HG03135 (cell line): ENCODE measurements at regions not wholly inside any gene's neighbourhood (a gene's known extent, or its start where the extent isn't known, plus 50 kb on each side); places are given as distances from the start of the nearest gene placed in this dataset.

ENCODE experiments used
- ATAC-seq: cut with Tn5 transposase; IDR thresholded peaks from one replicate; pipeline ENCODE4 v1.9.1; 2021; ENCODE audit warnings: mild to moderate bottlenecking, moderate library complexity; ENCODE audit not compliant: unreplicated experiment

- no peak for ATAC-seq
These were observed 544.6 kb upstream of the BTBD3 start for GRCh38 chr20:11372876-11373790.

GRCh38 chr20:11375335-11375734 is 542.4 kb upstream of the BTBD3 start:
- ATAC-seq = no peak

GRCh38 chr20:11375966-11376365 is 541.7 kb upstream of the BTBD3 start:
- no peak for ATAC-seq

GRCh38 chr20:11376420-11376819 is 541.3 kb upstream of the BTBD3 start:
- ATAC-seq = no peak

DNA sequence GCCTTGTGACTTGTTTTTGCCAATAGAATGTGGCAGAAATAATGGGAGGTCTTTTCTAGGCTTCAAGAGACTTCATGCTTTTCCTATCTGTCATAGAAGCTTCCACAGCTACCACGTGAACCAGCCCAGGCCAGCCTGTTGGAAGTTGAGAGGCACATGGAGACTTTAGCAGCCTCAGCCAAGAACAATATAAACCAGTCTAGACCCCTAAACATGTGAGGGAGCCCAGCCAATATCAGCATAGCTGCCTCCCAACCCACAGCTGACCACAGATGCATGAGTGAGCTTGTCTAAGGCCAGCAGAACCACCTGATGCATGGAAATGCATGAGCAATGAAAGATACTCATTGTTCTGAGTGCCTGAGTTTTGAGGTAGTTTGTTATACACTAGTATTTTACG is 540.7 kb upstream of the BTBD3 start:
- ATAC-seq = no peak

GRCh38 chr20:11377761-11378160 is 539.9 kb upstream of the BTBD3 start:
- no peak for ATAC-seq

GRCh38 chr20:11378252-11378651 is 539.4 kb upstream of the BTBD3 start:
- ATAC-seq = no peak

DNA sequence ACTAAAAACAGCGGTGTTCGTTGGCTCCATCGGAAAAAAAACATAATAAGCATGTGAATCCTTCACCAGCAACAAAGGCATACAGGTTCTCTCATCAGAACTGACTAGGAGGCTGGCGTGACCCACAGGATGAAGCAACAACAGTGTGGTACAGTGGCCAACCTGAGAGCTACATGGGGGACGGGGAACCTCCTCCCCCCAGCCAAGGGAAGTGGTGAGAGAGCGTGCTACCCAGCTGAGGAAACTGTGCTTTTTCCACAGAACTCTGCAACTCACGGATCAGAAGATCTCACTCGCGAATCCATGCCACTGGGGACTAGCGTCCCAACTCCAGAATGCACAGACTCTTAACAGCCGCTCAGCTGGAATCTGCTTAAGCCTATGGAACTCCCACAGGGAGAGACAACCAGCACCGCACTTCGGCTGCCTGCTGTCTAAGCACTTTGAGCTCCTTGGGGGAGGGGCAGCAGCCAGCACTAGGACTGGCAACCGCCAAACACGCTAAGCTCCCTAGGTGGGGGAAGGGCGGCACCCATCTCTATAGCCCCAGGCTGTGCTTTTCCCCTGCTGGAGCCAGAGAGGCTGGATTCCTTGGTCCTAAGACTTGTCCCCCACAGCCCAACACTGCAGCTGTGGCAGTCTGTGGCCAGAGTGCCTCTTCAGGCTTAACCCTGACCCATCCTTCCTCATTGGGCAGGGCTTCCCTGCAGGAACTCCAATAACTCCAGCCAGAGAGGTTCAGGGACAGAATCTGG is 538.3 kb upstream of the BTBD3 start:
- ATAC-seq = no peak

DNA sequence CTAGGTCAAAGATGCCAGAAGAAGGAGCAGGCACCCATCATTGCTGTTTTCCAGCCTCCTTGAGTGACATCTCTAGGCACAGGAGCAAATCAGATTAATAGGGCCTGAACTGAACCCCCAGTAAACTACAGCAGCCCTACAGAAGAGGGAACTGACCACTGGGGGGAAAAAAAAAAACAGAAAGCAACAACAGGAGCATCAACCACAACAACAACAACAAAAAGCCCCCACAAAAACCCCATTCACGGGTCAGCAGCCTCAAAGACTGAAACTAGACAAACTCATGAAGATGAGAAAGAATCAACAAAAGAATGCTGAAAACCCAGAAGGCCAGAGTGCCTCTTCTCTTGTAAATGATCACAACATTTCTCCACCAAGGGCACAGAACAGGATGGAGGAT is 537.4 kb upstream of the BTBD3 start:
- ATAC-seq = no peak

- no peak for ATAC-seq
These were observed 530.4 kb upstream of the BTBD3 start for GRCh38 chr20:11387189-11387754.

GRCh38 chr20:11389186-11389585 is 528.5 kb upstream of the BTBD3 start:
- no peak for ATAC-seq

- ATAC-seq = no peak
These were observed 526.1 kb upstream of the BTBD3 start for GRCh38 chr20:11391591-11391990.

DNA sequence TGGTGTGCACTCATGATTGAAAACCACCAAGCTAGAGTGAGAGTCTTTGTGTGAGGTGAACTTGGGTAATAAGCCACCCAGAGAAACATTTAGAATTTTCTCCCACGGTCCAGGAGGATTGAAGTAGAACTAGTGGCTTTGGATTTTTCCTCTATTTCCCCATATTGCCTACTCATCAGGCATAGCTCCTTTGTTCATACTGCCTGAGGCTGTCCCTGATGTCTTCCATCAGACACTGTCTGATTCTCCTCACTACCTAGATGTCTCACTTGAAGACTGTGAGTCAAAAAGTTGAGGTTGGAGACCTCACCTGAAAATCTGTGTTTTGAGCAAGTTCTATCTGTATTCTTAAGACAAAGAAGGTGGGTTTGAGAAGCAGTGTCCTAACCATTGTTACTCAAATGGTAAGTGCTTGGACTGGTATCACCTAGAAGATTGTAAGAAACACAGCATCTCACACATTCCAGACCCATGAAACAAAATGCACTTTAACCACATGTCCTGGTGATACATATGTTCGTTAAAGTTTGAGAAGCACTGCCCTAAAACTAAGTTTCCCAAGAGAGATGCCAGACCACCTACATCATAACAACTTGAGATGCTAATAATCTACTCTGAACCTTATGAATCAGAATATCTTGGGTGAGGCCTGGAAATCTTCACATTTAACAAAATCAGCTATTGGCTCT is 523.4 kb upstream of the BTBD3 start:
- no peak for ATAC-seq

GRCh38 chr20:11395581-11395980 is 522.1 kb upstream of the BTBD3 start:
- no peak for ATAC-seq

DNA sequence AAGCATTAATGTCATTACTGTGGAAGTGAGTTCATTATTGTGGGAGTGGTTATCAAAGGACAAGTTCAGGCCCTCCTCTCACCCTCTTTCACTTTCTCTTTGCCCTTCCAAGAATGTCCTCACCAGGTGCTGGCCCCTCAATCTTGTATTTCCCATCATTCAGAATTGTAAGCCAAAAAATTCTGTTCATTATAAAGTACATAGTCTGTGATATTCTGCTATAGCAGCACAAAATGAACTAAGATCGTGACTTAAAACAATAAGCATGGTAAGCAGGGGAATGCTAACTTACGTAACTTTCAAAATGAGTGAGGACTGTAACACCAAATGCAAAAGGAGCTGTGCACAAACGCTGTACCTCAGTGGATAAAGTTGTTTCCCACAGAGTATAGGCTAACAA is 515.7 kb upstream of the BTBD3 start:
- no peak for ATAC-seq

GRCh38 chr20:11403711-11404110 is 514.0 kb upstream of the BTBD3 start:
- ATAC-seq = no peak

DNA sequence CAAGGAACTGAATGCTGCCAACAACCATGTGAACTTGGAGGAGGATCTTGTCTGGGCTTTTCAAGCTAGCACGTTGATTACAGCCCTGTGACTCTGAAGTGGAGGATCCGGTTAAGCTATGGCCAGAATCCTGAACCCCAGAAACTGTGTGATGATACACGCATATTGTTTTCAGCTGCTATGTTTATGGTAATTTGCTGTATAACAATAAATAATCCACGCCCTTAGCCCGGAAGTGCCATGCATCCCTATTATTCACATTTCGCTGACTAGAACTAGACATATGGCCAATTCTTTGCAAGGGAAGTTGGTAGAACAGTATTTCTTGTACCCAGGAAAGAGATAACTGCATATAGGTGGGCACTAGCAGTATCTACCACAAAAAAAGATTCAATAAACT is 510.8 kb upstream of the BTBD3 start:
- ATAC-seq = no peak

GRCh38 chr20:11409561-11409960 is 508.1 kb upstream of the BTBD3 start:
- no peak for ATAC-seq

GRCh38 chr20:11411765-11412164 is 505.9 kb upstream of the BTBD3 start:
- ATAC-seq = no peak

DNA sequence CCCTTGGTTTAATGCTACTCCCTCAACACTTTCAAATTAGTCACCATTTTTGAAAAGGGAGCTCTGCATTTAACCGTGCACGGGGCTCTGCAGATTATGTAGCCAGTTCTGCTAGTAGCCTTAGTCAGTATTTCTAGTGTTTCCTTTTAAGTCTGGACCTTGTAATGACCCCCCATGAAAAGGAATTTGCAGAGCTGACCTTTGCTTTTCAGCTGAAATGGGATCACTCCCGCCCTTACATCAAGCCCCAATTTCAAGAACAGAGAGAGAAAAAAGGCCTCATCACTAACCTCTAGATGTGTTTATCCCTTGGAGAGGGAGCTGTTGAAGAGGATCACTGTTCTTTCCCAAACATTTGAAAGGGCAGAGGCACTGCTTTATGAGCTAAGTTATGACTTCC is 490.7 kb upstream of the BTBD3 start:
- no peak for ATAC-seq

GRCh38 chr20:11429168-11429567 is 488.5 kb upstream of the BTBD3 start:
- ATAC-seq = no peak
